ENCODE measurements at regions not wholly inside any gene's neighbourhood (a gene's known extent, or its start where the extent isn't known, plus 50 kb on each side); places are given as distances from the start of the nearest gene placed in this dataset.

DNA sequence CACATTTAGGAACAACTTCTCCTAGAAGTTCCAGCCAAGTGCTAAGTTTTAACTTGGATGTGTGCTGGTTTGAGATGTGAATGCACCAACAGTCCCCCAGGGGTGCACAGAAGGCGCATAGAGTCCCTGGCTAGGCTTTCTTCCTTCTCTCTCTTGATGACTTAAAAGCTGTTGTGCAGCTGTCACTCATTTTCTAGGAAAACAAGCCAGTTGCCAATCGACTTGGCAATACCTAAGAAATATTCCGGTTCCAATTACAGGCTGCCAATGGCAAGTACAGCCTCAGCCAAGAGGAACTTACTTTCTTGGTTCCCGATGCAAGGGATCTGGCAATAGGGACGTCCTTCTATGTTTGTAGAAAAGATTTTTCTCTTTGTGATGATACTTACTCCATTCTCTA is 266.6 kb upstream of the EEF2KMT start:
- H3K27me3 ChIP-seq: no peaks in the 10 kb centered on the region
- in situ Hi-C loops (cut with MboI; ENCODE audit: low sequenced_read_pairs in 4 of 4) (no loop called here), intact Hi-C loops (cut with DNase I; ENCODE audit: low total_unique reads) (no loop called here)
- H3K9me3 ChIP-seq: no peaks in the 10 kb centered on the region
- no peak overlapping the region for H3K4me3 ChIP-seq
- no peak overlapping the region for H3K27ac ChIP-seq
- ATAC-seq (no peak), DNase-seq (no peak)
- TF ChIP-seq, protein P1, sequence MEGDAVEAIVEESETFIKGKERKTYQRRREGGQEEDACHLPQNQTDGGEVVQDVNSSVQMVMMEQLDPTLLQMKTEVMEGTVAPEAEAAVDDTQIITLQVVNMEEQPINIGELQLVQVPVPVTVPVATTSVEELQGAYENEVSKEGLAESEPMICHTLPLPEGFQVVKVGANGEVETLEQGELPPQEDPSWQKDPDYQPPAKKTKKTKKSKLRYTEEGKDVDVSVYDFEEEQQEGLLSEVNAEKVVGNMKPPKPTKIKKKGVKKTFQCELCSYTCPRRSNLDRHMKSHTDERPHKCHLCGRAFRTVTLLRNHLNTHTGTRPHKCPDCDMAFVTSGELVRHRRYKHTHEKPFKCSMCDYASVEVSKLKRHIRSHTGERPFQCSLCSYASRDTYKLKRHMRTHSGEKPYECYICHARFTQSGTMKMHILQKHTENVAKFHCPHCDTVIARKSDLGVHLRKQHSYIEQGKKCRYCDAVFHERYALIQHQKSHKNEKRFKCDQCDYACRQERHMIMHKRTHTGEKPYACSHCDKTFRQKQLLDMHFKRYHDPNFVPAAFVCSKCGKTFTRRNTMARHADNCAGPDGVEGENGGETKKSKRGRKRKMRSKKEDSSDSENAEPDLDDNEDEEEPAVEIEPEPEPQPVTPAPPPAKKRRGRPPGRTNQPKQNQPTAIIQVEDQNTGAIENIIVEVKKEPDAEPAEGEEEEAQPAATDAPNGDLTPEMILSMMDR (IDR thresholded peaks at IDR 0.05 in 4 of 5, conservative IDR thresholded peaks at IDR 0.05 in 1 of 5): no peak
- TF ChIP-seq POLR2A (IDR thresholded peaks at IDR 0.05): no peak
- H3K36me3 ChIP-seq: no peaks in the 10 kb centered on the region
- H3K4me1 ChIP-seq: no peaks in the 10 kb centered on the region

DNA sequence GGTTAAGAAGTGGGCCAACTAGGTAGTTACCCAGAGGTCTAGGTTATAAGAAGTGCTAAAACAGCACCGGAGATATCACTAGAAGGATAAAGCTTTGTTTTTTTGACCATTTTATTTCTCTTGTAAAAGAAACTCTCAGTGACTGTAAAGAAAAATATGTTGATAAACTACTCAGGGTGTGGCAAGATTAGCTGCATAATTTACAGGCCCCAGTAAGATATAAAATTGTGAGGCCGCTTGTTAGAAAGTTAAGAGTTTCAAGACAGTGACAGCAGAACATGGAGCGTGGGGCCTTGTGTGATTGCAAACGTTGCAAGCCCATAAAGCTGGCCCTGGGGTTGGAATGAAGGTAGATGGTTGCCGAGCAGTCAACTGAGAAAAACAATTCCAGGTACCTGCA is 263.7 kb upstream of the EEF2KMT start:
- DNase-seq (no peak), ATAC-seq (no peak)
- intact Hi-C loops (cut with DNase I; ENCODE audit: low total_unique reads): no loop called here
- Histone ChIP-seq H3K4me3 (no peak overlapping the region), H3K27me3 (no peaks in the 10 kb centered on the region), H3K9me3 (no peaks in the 10 kb centered on the region), H3K27ac (no peak overlapping the region), H3K36me3 (no peaks in the 10 kb centered on the region), H3K4me1 (no peaks in the 10 kb centered on the region)
- in situ Hi-C loops (cut with MboI; ENCODE audit: low sequenced_read_pairs in 4 of 4): no loop called here
- no peak for TF ChIP-seq POLR2A (IDR thresholded peaks at IDR 0.05)
- TF ChIP-seq, protein P1 (IDR thresholded peaks at IDR 0.05 in 4 of 5, conservative IDR thresholded peaks at IDR 0.05 in 1 of 5): no peak

DNA sequence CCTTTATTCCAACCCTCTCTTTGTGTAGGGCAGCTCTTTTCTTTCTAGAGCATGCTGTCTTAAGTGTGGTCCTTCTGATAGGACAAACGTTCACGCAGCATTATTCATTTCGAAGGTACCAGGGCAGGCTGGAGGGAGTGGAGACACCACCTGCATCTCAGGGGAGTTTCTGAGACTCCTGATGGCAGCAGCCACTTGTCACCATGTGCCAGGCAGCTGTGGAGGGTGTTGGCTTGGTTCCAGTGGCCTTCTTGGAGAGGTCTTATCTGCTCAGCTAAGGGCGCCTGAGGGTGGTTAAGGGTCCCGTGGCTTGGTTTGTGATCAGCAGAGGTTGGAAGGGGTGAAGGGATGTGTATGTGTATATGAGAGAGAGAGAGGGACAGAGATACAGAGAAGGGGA is 257.1 kb upstream of the EEF2KMT start:
- no peaks in the 10 kb centered on the region for H3K36me3 ChIP-seq
- H3K27me3 ChIP-seq: no peaks in the 10 kb centered on the region
- intact Hi-C loops (cut with DNase I; ENCODE audit: low total_unique reads): no loop called here
- no peaks in the 10 kb centered on the region for H3K4me1 ChIP-seq
- TF ChIP-seq, protein P1 (IDR thresholded peaks at IDR 0.05 in 4 of 5, conservative IDR thresholded peaks at IDR 0.05 in 1 of 5): no peak
- no peak for TF ChIP-seq POLR2A (IDR thresholded peaks at IDR 0.05)
- H3K9me3 ChIP-seq: no peaks in the 10 kb centered on the region
- DNase-seq (no peak), ATAC-seq (no peak)
- no peak overlapping the region for H3K27ac ChIP-seq
- no peak overlapping the region for H3K4me3 ChIP-seq
- in situ Hi-C loops (cut with MboI; ENCODE audit: low sequenced_read_pairs in 4 of 4): no loop called here

DNA sequence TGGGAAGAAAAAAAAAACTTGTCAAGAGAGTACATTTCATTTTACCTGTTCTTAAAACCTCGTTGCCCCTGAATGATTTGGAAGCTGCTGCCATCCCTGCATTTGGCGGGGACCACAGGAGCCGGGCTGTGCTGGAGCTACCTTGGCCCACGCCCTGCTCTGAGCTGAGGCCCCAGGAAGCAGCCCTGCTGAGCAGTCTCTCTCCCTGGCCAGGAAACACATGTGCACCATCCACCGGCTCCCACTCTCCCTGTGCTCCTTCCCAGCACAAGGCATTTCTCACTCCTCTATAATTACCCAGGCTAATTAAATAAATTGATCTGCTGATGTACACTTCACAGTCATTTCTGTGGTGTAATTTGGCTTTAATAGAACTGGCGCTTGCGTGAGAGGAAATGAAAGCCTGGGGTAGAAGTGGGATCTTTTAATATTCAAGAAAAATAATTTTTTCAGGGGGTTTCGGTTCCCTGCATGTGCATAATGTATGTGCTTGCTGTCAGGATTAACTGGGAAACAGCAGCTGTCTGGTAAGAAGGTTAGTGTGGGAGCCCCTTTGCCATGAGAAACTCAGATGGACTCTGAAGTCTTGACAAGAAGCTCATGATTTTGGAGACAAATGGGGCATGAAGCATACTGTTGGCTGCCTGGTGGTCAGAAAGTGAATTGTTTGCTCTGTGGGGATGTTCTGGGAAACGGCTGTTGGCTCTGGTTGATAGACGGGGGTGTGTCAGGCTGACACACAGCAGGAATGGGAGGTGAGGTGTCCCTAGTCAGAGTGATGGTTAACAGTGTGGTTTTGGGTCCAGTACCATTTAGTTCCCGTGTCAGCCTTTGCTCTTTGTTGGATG is 252.3 kb upstream of the EEF2KMT start:
- TF ChIP-seq POLR2A (IDR thresholded peaks at IDR 0.05): no peak
- TF ChIP-seq, protein P1 (IDR thresholded peaks at IDR 0.05 in 4 of 5, conservative IDR thresholded peaks at IDR 0.05 in 1 of 5): no peak
- no peaks in the 10 kb centered on the region for H3K9me3 ChIP-seq
- ATAC-seq (no peak), DNase-seq (no peak)
- in situ Hi-C loops (cut with MboI; ENCODE audit: low sequenced_read_pairs in 4 of 4) (no loop called here), intact Hi-C loops (cut with DNase I; ENCODE audit: low total_unique reads) (no loop called here)
- no peaks in the 10 kb centered on the region for H3K27me3 ChIP-seq
- no peak overlapping the region for H3K4me3 ChIP-seq
- no peaks in the 10 kb centered on the region for H3K36me3 ChIP-seq
- H3K27ac ChIP-seq: no peak overlapping the region
- no peaks in the 10 kb centered on the region for H3K4me1 ChIP-seq
